ENCODE measurements at regions not wholly inside any gene's neighbourhood (a gene's known extent, or its start where the extent isn't known, plus 50 kb on each side); places are given as distances from the start of the nearest gene placed in this dataset.

GRCh38 chr11:15909937-15910598 lies 446.3 kb downstream of the SOX6 start:
- H3K9me3 ChIP-seq (ENCODE audit: control insufficient read depth, insufficient read depth, low read length), result no peaks in the 10 kb centered on the region

GRCh38 chr11:15910761-15911160 lies 445.6 kb downstream of the SOX6 start:
- Histone ChIP-seq H3K9me3 (ENCODE audit: control insufficient read depth, insufficient read depth, low read length) (no peaks in the 10 kb centered on the region), H3K9ac (ENCODE audit: low read depth, low read length) (no peak overlapping the region), H3K36me3 (ENCODE audit: insufficient read depth, low read length) (no peaks in the 10 kb centered on the region), H3K4me1 (ENCODE audit: insufficient read depth, low read length) (no peaks in the 10 kb centered on the region)

More at GRCh38 chr11:15909937-15910598, 446.3 kb downstream of the SOX6 start:
- H3K36me3 ChIP-seq (ENCODE audit: insufficient read depth, low read length), result no peaks in the 10 kb centered on the region
- no peaks in the 10 kb centered on the region for H3K4me1 ChIP-seq (ENCODE audit: insufficient read depth, low read length)
- no peak overlapping the region for H3K9ac ChIP-seq (ENCODE audit: low read depth, low read length)

DNA sequence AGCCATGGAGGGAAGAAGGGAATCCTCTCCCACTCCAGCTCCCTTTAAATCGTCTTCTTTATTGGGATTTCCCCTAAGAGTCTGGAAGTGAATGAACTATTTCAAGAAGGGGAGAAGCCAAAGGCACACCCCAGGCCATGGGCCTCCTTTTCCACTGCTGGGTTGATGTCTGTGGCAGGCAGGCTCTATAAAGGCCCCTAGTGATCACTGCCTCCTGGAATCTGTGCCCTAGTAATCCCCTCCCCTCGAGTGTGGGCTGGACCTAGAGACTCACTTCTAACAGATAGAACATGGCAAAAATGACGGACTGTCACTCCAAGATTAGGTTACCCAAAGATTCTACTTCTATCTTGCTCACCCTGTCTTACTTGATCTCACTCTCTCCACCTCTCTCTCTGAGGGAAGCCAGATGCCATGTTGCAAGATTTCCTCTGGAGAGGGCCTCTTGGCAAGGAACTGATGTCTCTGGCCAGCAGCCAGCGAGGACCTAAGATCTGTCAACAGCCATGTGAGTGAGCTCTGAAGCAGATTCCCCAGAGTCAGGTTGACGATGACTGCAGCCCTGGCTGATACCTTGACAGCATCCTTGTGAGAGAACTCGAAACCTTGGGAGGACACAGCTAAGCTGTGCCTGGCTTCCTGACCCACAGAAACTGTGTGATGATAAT lies 444.8 kb downstream of the SOX6 start:
- no peak overlapping the region for H3K9ac ChIP-seq (ENCODE audit: low read depth, low read length)
- no peaks in the 10 kb centered on the region for H3K4me1 ChIP-seq (ENCODE audit: insufficient read depth, low read length)
- no peaks in the 10 kb centered on the region for H3K36me3 ChIP-seq (ENCODE audit: insufficient read depth, low read length)
- no peaks in the 10 kb centered on the region for H3K9me3 ChIP-seq (ENCODE audit: control insufficient read depth, insufficient read depth, low read length)

- Histone ChIP-seq H3K4me1 (ENCODE audit: insufficient read depth, low read length) (no peaks in the 10 kb centered on the region), H3K36me3 (ENCODE audit: insufficient read depth, low read length) (no peaks in the 10 kb centered on the region), H3K9ac (ENCODE audit: low read depth, low read length) (no peak overlapping the region), H3K9me3 (ENCODE audit: control insufficient read depth, insufficient read depth, low read length) (no peaks in the 10 kb centered on the region)
Measured at GRCh38 chr11:15912291-15912690, 444.1 kb downstream of the SOX6 start.

DNA sequence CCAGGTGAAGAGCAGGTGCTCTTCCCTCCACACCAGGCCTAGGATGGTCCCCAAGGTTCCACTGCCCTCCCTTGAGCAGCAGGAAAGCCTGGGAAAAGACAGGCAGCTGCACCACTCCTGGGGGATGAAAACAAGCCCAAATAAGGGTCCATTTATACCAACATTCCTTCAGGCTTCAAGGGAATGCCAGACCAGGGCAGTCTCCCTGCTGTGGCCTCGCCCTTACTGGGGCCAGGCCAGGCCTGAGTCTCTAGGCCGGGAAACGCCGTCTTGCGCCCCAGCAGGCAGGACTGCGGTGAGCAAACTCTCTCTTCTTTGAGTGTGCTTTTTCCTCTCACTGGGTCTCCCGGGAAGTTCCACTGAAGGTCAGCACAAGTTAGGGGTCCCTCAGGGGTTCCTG lies 443.5 kb downstream of the SOX6 start:
- no peaks in the 10 kb centered on the region for H3K4me1 ChIP-seq (ENCODE audit: insufficient read depth, low read length)
- H3K9ac ChIP-seq (ENCODE audit: low read depth, low read length), result no peak overlapping the region
- H3K36me3 ChIP-seq (ENCODE audit: insufficient read depth, low read length), result no peaks in the 10 kb centered on the region
- H3K9me3 ChIP-seq (ENCODE audit: control insufficient read depth, insufficient read depth, low read length), result no peaks in the 10 kb centered on the region

GRCh38 chr11:15913261-15913660 lies 443.1 kb downstream of the SOX6 start:
- H3K4me1 ChIP-seq (ENCODE audit: insufficient read depth, low read length), result no peaks in the 10 kb centered on the region
- H3K9me3 ChIP-seq (ENCODE audit: control insufficient read depth, insufficient read depth, low read length), result no peaks in the 10 kb centered on the region
- no peaks in the 10 kb centered on the region for H3K36me3 ChIP-seq (ENCODE audit: insufficient read depth, low read length)
- no peak overlapping the region for H3K9ac ChIP-seq (ENCODE audit: low read depth, low read length)
